Activated naive CD8-positive, alpha-beta T cell treated with anti-CD3 and anti-CD28 coated beads, Interleukin-2, amount 10 ng/mL, durations not matched to agents 7 days and 5 days (primary cell): ENCODE measurements at regions not wholly inside any gene's neighbourhood (a gene's known extent, or its start where the extent isn't known, plus 50 kb on each side); places are given as distances from the start of the nearest gene placed in this dataset.
A peak's percentile ranks its signal among the peaks of the same experiment; 100 is the strongest.

Source experiments
- ATAC-seq: fragments of 150-1000 bp; cut with Tn5 transposase; one replicate; pipeline ENCODE4 v1.10.0; 2021; ENCODE audit warnings: low read depth, moderate library complexity
- POLR2A ChIA-PET: fragments of 350-600 bp; sonication (Branson Sonifier 250); formaldehyde crosslinking; loops from one replicate; lab custom pipeline; 2021; ENCODE audit warnings: antibody characterized with exemption; lab: Charles Lee
- DNase-seq: peaks from one replicate; pipeline ENCODE4 v3.0.0; 2021
- H3K27ac Mint-ChIP-seq: one replicate; pipeline ENCODE4 v1.8.0; 2022; ENCODE audit warnings: mild to moderate bottlenecking, mixed read lengths
- H3K27me3 Mint-ChIP-seq: one replicate; pipeline ENCODE4 v1.8.0; 2022; ENCODE audit warnings: mild to moderate bottlenecking, moderate library complexity, mixed read lengths
- H3K36me3 Mint-ChIP-seq: one replicate; pipeline ENCODE4 v1.8.0; 2021; ENCODE audit warnings: mild to moderate bottlenecking, mixed read lengths
- H3K4me1 Mint-ChIP-seq: one replicate; pipeline ENCODE4 v1.8.0; 2021; ENCODE audit warnings: mixed read lengths
- H3K4me3 Mint-ChIP-seq: one replicate; pipeline ENCODE4 v1.8.0; 2022; ENCODE audit warnings: mild to moderate bottlenecking, moderate library complexity, mixed read lengths
- H3K9me3 Mint-ChIP-seq: one replicate; pipeline ENCODE4 v1.8.0; 2021; ENCODE audit warnings: mixed read lengths

DNA sequence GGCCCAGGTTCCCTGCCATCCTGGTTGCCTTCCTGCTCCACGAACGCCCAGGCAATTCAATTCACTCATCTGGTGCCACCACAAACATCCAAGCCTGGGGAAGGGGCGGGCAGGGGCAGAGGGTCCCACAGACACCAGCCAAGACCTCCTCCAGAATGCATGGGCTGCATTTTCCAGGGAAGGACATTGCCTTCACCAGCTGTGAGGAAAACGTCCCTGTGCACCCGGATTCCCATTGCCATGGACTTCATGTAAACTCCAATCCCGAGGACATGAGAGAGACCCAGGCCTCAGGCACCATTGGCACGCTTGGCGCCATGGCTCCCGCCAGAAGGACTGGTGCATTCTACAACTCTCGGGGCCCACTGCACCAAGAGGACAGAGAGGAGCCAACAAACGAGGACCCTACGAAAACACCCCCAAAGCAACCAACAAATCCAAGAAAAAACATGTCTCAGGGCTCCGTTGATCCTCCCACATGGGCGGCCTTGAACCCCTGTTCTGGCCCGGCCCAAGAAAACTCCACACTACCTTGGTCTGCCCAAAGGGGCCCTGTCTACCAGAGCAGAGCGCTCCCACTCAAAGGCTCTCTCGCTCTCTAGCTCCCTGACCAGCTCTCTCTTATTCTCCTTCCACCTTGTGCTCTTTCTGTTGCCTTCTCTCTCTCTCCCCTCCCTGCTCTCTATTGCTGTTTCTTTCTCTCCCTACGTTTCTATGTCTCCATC lies 183.9 kb downstream of the ALG10 start:
- no peak for ATAC-seq
- H3K4me1 Mint-ChIP-seq: no peaks in the 10 kb centered on the region
- peaks cover 2% of the 10 kb centered on the region for H3K9me3 Mint-ChIP-seq
- no peaks in the 10 kb centered on the region for H3K36me3 Mint-ChIP-seq
- peak overlapping the region; percentile 14 for H3K27ac Mint-ChIP-seq
- POLR2A ChIA-PET: no interaction called here
- DNase-seq: no peak
- H3K27me3 Mint-ChIP-seq: peaks cover 2% of the 10 kb centered on the region
- H3K4me3 Mint-ChIP-seq: no peak overlapping the region

- H3K27ac Mint-ChIP-seq: no peak overlapping the region
- no peak for ATAC-seq
- POLR2A ChIA-PET: no interaction called here
- DNase-seq: no peak
- peaks cover 2% of the 10 kb centered on the region for H3K9me3 Mint-ChIP-seq
- peaks cover 2% of the 10 kb centered on the region for H3K27me3 Mint-ChIP-seq
- H3K4me1 Mint-ChIP-seq: no peaks in the 10 kb centered on the region
- peaks cover 2% of the 10 kb centered on the region for H3K36me3 Mint-ChIP-seq
- H3K4me3 Mint-ChIP-seq: no peak overlapping the region
Observed at GRCh38 chr12:34207858-34208257, 185.6 kb downstream of the ALG10 start.

DNA sequence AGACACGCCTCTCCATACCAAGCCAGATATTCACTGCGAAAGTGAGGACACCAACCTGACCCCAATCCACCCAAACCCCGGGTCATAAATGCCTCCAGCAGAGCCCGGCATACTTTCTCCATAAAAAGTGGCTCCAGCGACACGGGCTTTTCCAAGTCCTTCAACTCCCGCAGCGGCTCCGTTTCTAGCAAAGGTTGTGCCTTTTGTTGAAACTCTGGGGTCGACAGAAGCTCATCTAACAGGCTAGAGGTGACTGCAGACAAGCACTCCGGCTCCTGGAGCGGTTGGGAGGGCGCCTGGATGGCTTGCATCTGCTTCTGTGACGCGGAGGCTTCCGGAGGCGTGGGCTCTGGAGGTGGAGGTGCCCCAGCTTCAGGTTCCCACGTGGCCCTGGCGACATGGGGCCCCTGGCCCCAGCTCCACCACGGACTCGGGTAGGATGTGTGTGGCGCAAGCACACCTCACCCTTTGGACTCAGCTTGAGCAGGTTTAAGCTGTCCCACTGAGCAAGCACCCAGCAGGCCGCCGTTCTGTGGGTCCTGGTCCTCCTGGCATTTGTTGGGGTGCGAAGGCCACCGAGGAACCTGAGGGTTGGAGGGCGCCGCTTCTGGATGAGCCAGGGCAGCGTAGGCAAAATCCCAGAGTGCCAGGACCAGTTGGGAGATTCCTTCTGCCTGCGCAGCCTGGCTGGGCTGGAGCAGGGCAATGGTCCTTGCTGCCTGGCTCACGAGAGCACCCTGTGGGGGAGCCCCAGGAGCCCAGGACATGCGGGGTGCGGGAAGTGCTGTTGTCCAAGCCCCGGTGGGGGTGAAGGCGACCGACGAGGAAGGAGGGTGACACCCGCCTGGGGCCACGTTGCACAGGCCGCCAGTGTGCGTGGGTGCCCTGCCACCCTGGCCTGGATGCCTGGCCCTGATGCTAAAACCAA lies 186.3 kb downstream of the ALG10 start:
- Mint-ChIP-seq H3K4me3 (no peak overlapping the region), H3K36me3 (peaks cover 2% of the 10 kb centered on the region), H3K9me3 (peaks cover 2% of the 10 kb centered on the region), H3K27me3 (peaks cover 2% of the 10 kb centered on the region), H3K4me1 (no peaks in the 10 kb centered on the region), H3K27ac (no peak overlapping the region)
- ATAC-seq: no peak
- DNase-seq: no peak
- POLR2A ChIA-PET: no interaction called here

DNA sequence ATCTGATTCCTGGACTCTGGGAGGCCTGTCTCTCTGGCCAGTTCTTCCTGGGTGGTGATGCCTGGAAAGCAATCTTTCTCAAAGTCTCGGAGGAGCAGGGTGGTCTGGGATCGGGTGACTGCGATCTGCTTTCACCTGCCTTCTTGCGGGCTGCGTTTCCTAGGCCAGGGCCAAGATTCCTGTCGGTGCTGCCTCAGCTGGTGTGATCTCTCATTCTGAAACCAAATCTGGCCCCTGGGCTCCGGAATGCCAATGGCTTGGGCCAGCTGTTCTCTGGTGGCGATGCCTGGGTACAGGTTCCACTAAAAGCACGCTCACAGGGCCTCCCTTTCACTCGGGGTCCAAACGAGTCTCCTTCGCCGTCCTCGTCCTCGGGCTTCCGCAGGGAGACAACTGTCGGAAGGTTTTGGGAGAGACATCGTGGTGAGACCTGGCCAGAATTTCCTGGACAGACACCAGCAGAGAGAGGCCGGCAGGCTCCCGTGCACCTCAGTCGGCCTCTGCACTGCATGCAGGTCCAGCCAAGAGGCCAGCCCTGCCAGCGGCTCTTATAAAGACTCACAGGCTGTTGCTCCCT lies 187.1 kb downstream of the ALG10 start:
- POLR2A ChIA-PET: no interaction called here
- peaks cover 2% of the 10 kb centered on the region for H3K27me3 Mint-ChIP-seq
- DNase-seq: no peak
- peaks cover 2% of the 10 kb centered on the region for H3K9me3 Mint-ChIP-seq
- no peak for ATAC-seq
- H3K36me3 Mint-ChIP-seq: peaks cover 2% of the 10 kb centered on the region
- H3K4me1 Mint-ChIP-seq: no peaks in the 10 kb centered on the region
- no peak overlapping the region for H3K27ac Mint-ChIP-seq
- H3K4me3 Mint-ChIP-seq: no peak overlapping the region

- peaks cover 2% of the 10 kb centered on the region for H3K27me3 Mint-ChIP-seq
- no peaks in the 10 kb centered on the region for H3K4me1 Mint-ChIP-seq
- peaks cover 2% of the 10 kb centered on the region for H3K36me3 Mint-ChIP-seq
- POLR2A ChIA-PET: no interaction called here
- no peak overlapping the region for H3K27ac Mint-ChIP-seq
- H3K4me3 Mint-ChIP-seq: no peak overlapping the region
- ATAC-seq (no peak), DNase-seq (no peak)
- peaks cover 2% of the 10 kb centered on the region for H3K9me3 Mint-ChIP-seq
Observed at GRCh38 chr12:34210183-34210582, 187.9 kb downstream of the ALG10 start.

DNA sequence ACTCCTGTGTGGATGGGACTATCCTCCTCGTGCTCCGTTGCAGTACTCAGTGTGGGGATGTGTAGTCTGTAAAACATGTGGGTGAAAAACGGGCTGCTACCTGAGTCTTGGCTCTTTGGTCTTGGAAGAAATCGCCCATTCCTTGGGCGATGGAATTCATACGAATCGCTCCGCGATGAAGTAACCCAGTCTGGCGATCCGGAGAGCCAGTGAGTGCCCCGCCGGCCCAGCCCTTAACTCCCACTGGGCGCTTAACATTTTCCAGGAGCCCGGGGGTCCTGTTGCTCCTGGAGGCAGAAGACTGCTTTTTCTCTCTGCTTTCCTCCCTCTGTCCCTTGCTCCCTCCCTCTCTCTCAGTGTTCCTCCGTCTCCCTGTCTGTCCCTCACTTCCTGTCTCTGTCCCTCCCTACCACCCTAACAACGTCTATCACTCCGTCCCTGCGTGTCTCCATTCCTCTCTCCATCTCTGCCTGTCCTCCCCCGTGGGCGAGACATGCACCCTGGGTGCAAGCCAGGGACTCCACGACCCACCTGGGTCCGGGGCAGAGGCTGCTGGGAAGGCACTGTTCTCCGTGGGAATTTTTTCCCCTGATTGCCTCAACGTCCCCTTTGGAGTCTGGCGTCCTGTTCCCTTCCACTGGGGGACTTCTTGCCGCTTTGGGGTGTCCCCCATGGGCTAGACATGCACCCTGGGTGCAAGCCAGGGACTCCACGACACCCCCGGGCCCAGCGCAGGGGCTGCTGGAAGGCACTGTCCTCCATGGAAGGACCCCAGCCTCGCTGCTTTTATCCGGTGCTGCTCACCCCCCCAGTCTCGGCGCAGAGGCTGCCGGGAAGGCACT lies 188.6 kb downstream of the ALG10 start:
- ATAC-seq (no peak), DNase-seq (no peak)
- H3K36me3 Mint-ChIP-seq: peaks cover 2% of the 10 kb centered on the region
- peaks cover 2% of the 10 kb centered on the region for H3K27me3 Mint-ChIP-seq
- H3K4me3 Mint-ChIP-seq: no peak overlapping the region
- POLR2A ChIA-PET: no interaction called here
- no peaks in the 10 kb centered on the region for H3K4me1 Mint-ChIP-seq
- peaks cover 2% of the 10 kb centered on the region for H3K9me3 Mint-ChIP-seq
- H3K27ac Mint-ChIP-seq: no peak overlapping the region

DNA sequence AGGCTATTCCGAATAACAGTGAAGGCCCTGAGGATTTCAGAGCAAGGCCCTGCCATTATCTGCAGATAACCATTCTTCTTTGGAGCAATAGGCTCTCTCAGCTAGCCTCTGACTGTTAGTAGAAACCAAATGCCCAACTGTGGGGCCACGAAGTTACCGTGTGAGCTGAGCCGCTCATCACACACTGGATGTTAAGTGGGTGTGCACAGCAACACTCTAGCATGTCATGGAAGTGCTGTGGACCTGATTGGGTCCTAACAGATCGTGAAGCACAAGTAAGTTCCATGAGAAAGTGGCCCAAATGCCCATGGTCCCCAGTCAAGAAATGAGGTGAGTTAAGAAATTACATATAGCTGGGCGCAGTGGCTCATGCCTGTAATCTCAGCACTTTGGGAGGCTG lies 190.4 kb downstream of the ALG10 start:
- POLR2A ChIA-PET: no interaction called here
- no peak for ATAC-seq

GRCh38 chr12:34214011-34214410 lies 191.7 kb downstream of the ALG10 start:
- ATAC-seq (no peak), DNase-seq (no peak)
- Mint-ChIP-seq H3K27ac (no peak overlapping the region), H3K4me1 (peaks cover 1% of the 10 kb centered on the region), H3K9me3 (no peaks in the 10 kb centered on the region), H3K4me3 (no peak overlapping the region), H3K36me3 (peaks cover 2% of the 10 kb centered on the region), H3K27me3 (peaks cover 8% of the 10 kb centered on the region)
- POLR2A ChIA-PET: no interaction called here

More for the DNA sequence above, 190.4 kb downstream of the ALG10 start:
- DNase-seq: no peak
- Mint-ChIP-seq H3K36me3 (peaks cover 2% of the 10 kb centered on the region), H3K4me1 (no peaks in the 10 kb centered on the region), H3K27ac (no peak overlapping the region), H3K27me3 (no peaks in the 10 kb centered on the region), H3K9me3 (peaks cover 2% of the 10 kb centered on the region), H3K4me3 (no peak overlapping the region)

DNA sequence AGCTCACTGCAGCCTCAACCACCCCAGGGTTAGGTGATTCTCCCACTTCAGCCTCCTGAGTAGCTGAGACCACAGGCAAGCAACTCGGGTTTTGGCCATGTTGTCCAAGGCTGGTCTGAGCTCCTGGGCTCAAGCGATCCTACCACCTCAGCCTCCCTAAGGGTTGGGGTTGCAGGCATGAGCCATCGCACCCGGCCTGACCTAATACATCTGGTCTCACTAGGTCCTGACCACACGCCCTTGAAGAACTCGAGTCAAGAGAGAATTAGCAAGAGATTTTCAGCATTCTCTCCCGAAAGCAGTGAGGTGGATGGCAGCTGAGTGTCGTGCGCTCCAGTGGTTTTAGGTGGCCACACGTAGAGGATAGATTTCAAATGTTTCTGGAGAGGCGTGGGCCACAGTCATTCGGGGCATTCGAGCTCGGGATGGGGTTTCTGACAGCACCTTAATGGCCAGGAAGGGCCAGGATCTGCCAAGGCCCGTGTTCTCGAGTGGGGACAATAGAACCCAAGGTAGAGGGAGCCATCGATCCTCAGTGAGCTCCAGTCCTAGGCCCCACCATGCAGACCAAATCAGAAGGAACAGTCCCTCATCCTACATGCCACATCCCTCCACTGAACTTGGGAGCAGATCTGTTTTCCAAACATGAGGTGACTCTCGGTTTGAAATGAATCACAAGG lies 193.1 kb downstream of the ALG10 start:
- Mint-ChIP-seq H3K27ac (no peak overlapping the region), H3K36me3 (peaks cover 2% of the 10 kb centered on the region), H3K27me3 (peaks cover 10% of the 10 kb centered on the region), H3K4me1 (peaks cover 1% of the 10 kb centered on the region), H3K4me3 (no peak overlapping the region), H3K9me3 (no peaks in the 10 kb centered on the region)
- POLR2A ChIA-PET: no interaction called here
- no peak for DNase-seq
- ATAC-seq: no peak

- no peak overlapping the region for H3K27ac Mint-ChIP-seq
Observed at GRCh38 chr12:34215893-34216285, 193.6 kb downstream of the ALG10 start.

DNA sequence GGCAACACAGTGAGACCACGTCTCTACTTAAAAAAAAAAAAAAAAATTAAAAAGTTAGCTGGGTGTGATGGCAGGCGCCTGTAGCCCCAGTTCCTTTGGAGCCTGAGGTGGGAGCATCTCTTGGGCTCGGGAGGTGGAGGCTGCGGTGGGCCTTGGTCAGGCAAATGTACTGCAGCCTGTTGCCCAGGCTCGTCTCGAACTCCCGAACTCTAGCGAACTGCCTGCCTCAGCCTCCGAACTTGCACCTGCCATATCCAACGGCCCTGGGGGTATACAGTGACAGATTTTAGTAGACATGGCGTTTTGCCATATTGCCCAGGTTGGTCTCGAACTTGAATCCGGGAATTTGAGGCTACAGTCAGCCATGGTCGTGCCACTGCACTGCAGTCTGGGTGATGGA lies 195.4 kb downstream of the ALG10 start:
- Mint-ChIP-seq H3K27me3 (peaks cover 14% of the 10 kb centered on the region), H3K4me3 (no peak overlapping the region), H3K27ac (no peak overlapping the region), H3K36me3 (no peaks in the 10 kb centered on the region), H3K4me1 (peaks cover 1% of the 10 kb centered on the region), H3K9me3 (no peaks in the 10 kb centered on the region)
- POLR2A ChIA-PET: no interaction called here
- ATAC-seq: no peak
- DNase-seq: no peak

More at GRCh38 chr12:34215893-34216285, 193.6 kb downstream of the ALG10 start:
- POLR2A ChIA-PET: no interaction called here
- Mint-ChIP-seq H3K9me3 (no peaks in the 10 kb centered on the region), H3K27me3 (peaks cover 11% of the 10 kb centered on the region), H3K4me1 (peaks cover 1% of the 10 kb centered on the region), H3K36me3 (peaks cover 2% of the 10 kb centered on the region), H3K4me3 (no peak overlapping the region)
- ATAC-seq (no peak), DNase-seq (no peak)

DNA sequence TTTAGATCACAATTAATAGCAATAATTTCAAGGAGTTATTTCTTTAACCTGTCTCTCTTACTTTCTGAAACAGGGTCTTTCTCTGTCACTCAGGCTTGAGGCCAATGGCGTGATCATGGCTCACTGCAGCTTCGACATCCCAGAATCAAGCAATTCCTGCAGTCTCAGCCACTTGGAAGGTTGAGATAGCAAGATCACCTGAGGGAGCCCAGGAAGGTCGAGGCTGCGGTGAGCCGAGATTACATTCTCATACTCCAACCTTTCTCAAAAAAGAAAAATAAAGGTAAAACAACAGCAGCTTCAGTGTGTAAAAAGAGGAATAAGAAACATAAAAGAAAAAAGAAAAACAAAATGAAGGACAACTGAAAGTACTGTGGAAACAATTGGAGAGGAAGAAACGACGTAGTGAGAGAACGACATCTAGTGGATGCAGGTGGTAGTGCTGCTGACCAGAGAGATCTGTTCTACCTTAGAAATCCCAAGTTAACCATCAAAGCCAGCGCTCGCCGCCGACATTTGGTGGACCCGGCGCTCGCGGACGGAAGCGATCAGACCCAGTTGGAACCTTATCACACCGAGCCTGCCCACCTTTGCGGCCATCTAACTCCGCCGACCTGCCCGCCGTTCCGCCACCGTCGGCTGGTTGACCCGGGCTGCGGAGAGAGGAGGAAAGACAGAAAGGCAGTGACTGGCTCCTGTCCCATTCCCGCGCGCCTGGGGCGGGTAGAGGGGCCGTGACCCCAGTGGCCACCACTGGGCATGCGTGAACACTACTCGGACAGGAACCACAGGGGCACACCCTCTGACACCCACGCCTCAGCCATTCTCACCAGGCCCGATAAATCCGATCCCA lies 196.1 kb downstream of the ALG10 start:
- Mint-ChIP-seq H3K27ac (peak overlapping the region; percentile 77), H3K4me3 (peak overlapping the region; percentile 87), H3K27me3 (peaks cover 15% of the 10 kb centered on the region), H3K4me1 (peaks cover 1% of the 10 kb centered on the region), H3K36me3 (no peaks in the 10 kb centered on the region), H3K9me3 (no peaks in the 10 kb centered on the region)
- POLR2A ChIA-PET: no interaction called here
- peak; percentile 60 for DNase-seq
- peak; percentile 79 for ATAC-seq
